ENCODE measurements at regions not wholly inside any gene's neighbourhood (a gene's known extent, or its start where the extent isn't known, plus 50 kb on each side); places are given as distances from the start of the nearest gene placed in this dataset.

- H3K9me3 ChIP-seq (ENCODE audit: low read length), result no peaks in the 10 kb centered on the region
- no peaks in the 10 kb centered on the region for H3K36me3 ChIP-seq (ENCODE audit: insufficient read depth, low read length)
- H3K9me2 ChIP-seq (ENCODE audit: insufficient read depth, low read length), result no peaks in the 10 kb centered on the region
- H3K9ac ChIP-seq (ENCODE audit: low read length), result no peak overlapping the region
- H3K27ac ChIP-seq (ENCODE audit: low read length), result no peak overlapping the region
- H3F3A ChIP-seq (ENCODE audit: insufficient read depth, low read length, poor library complexity, severe bottlenecking), result no peaks in the 10 kb centered on the region
- no peak overlapping the region for H3K4me3 ChIP-seq (ENCODE audit: low read length)
- no peaks in the 10 kb centered on the region for H3K27me3 ChIP-seq (ENCODE audit: insufficient read depth, low read depth, low read length)
- H2AFZ ChIP-seq (ENCODE audit: low read depth, low read length), result no peak overlapping the region
- H4K20me1 ChIP-seq (ENCODE audit: insufficient read depth), result no peaks in the 10 kb centered on the region
- no peak for TF ChIP-seq REST (IDR thresholded peaks at IDR 0.05; ENCODE audit: borderline replicate concordance)
- H3K79me2 ChIP-seq (replicated peaks; ENCODE audit: insufficient read depth, low read length), result no peaks in the 10 kb centered on the region
- H3K4me2 ChIP-seq (ENCODE audit: low read length), result no peak overlapping the region
Measured at GRCh38 chr4:110705440-110705782, 82.5 kb upstream of the PITX2 start.

- Histone ChIP-seq H3K9me3 (ENCODE audit: low read length) (no peaks in the 10 kb centered on the region), H3K4me2 (ENCODE audit: low read length) (no peak overlapping the region)
Measured at GRCh38 chr4:110710070-110710469, 87.2 kb upstream of the PITX2 start.

More at GRCh38 chr4:110710070-110710469, 87.2 kb upstream of the PITX2 start:
- no peaks in the 10 kb centered on the region for H3K27me3 ChIP-seq (ENCODE audit: insufficient read depth, low read depth, low read length)
- no peaks in the 10 kb centered on the region for H3F3A ChIP-seq (ENCODE audit: insufficient read depth, low read length, poor library complexity, severe bottlenecking)
- H2AFZ ChIP-seq (ENCODE audit: low read depth, low read length), result no peak overlapping the region
- H3K4me3 ChIP-seq (ENCODE audit: low read length), result no peak overlapping the region
- TF ChIP-seq EZH2 (IDR thresholded peaks at IDR 0.05; ENCODE audit: borderline replicate concordance, insufficient read depth, low read length, poor library complexity, severe bottlenecking) (no peak), SMC3 (conservative IDR thresholded peaks at IDR 0.05; ENCODE audit: poor library complexity) (no peak), TAF1 (IDR thresholded peaks at IDR 0.05; ENCODE audit: low read depth) (no peak), RAD21 (conservative IDR thresholded peaks at IDR 0.05) (no peak), CTCF (IDR thresholded peaks at IDR 0.05; ENCODE audit: poor library complexity, severe bottlenecking) (no peak), POLR2AphosphoS5 (IDR thresholded peaks at IDR 0.05) (no peak), MXI1 (conservative IDR thresholded peaks at IDR 0.05; ENCODE audit: poor library complexity, severe bottlenecking) (no peak), EP300 (conservative IDR thresholded peaks at IDR 0.05; ENCODE audit: poor library complexity, severe bottlenecking) (no peak), REST (IDR thresholded peaks at IDR 0.05; ENCODE audit: borderline replicate concordance) (no peak)
- H3K36me3 ChIP-seq (ENCODE audit: insufficient read depth, low read length), result no peaks in the 10 kb centered on the region
- no peak overlapping the region for H3K9ac ChIP-seq (ENCODE audit: low read length)
- no peaks in the 10 kb centered on the region for H3K79me2 ChIP-seq (replicated peaks; ENCODE audit: insufficient read depth, low read length)
- H3K27ac ChIP-seq (ENCODE audit: low read length), result no peak overlapping the region
- H3K9me2 ChIP-seq (ENCODE audit: insufficient read depth, low read length), result no peaks in the 10 kb centered on the region
- H4K20me1 ChIP-seq (ENCODE audit: insufficient read depth), result no peaks in the 10 kb centered on the region
